ENCODE measurements at regions not wholly inside any gene's neighbourhood (a gene's known extent, or its start where the extent isn't known, plus 50 kb on each side); places are given as distances from the start of the nearest gene placed in this dataset.

GRCh38 chr11:80096736-80097135 is 655.9 kb upstream of the TENM4 start:
- DNase-seq = no peak
- no peak overlapping the region for H3K4me3 ChIP-seq
- no peaks in the 10 kb centered on the region for H3K36me3 ChIP-seq
- no peaks in the 10 kb centered on the region for H3K9me3 ChIP-seq
- H3K27ac ChIP-seq = no peak overlapping the region
- TF ChIP-seq CTCF (IDR thresholded peaks at IDR 0.05) = no peak
- no peak for TF ChIP-seq POLR2A (IDR thresholded peaks at IDR 0.05)
- no peaks in the 10 kb centered on the region for H3K4me1 ChIP-seq
- no peaks in the 10 kb centered on the region for H3K27me3 ChIP-seq

GRCh38 chr11:80086496-80087055 is 645.7 kb upstream of the TENM4 start:
- Histone ChIP-seq H3K9me3 (no peaks in the 10 kb centered on the region), H3K4me3 (no peak overlapping the region), H3K27ac (no peak overlapping the region), H3K27me3 (no peaks in the 10 kb centered on the region), H3K36me3 (no peaks in the 10 kb centered on the region), H3K4me1 (no peaks in the 10 kb centered on the region)
- DNase-seq = no peak
- TF ChIP-seq CTCF (IDR thresholded peaks at IDR 0.05) = no peak

GRCh38 chr11:80085563-80085962 is 644.7 kb upstream of the TENM4 start:
- no peak for TF ChIP-seq CTCF (IDR thresholded peaks at IDR 0.05)
- TF ChIP-seq POLR2A (IDR thresholded peaks at IDR 0.05) = no peak
- H3K36me3 ChIP-seq = no peaks in the 10 kb centered on the region
- H3K27me3 ChIP-seq = no peaks in the 10 kb centered on the region
- no peak for DNase-seq
- H3K9me3 ChIP-seq = no peaks in the 10 kb centered on the region
- H3K27ac ChIP-seq = no peak overlapping the region
- H3K4me1 ChIP-seq = no peaks in the 10 kb centered on the region
- no peak overlapping the region for H3K4me3 ChIP-seq

GRCh38 chr11:80084608-80085007 is 643.8 kb upstream of the TENM4 start:
- TF ChIP-seq POLR2A (IDR thresholded peaks at IDR 0.05) (no peak), CTCF (IDR thresholded peaks at IDR 0.05) (no peak)
- H3K27ac ChIP-seq = no peak overlapping the region
- DNase-seq = no peak
- no peaks in the 10 kb centered on the region for H3K27me3 ChIP-seq
- H3K36me3 ChIP-seq = no peaks in the 10 kb centered on the region
- H3K4me3 ChIP-seq = no peak overlapping the region
- H3K4me1 ChIP-seq = no peaks in the 10 kb centered on the region
- H3K9me3 ChIP-seq = no peaks in the 10 kb centered on the region

- Histone ChIP-seq H3K9me3 (no peaks in the 10 kb centered on the region), H3K27ac (no peak overlapping the region), H3K4me3 (no peak overlapping the region), H3K36me3 (no peaks in the 10 kb centered on the region), H3K4me1 (no peaks in the 10 kb centered on the region), H3K27me3 (no peaks in the 10 kb centered on the region)
- no peak for DNase-seq
- TF ChIP-seq POLR2A (IDR thresholded peaks at IDR 0.05) = no peak
Measured at GRCh38 chr11:80083531-80083951, 642.7 kb upstream of the TENM4 start.

- Histone ChIP-seq H3K4me3 (no peak overlapping the region), H3K9me3 (no peaks in the 10 kb centered on the region), H3K27ac (no peak overlapping the region), H3K4me1 (no peaks in the 10 kb centered on the region), H3K36me3 (no peaks in the 10 kb centered on the region), H3K27me3 (no peaks in the 10 kb centered on the region)
- TF ChIP-seq POLR2A (IDR thresholded peaks at IDR 0.05) (no peak), CTCF (IDR thresholded peaks at IDR 0.05) (no peak)
- no peak for DNase-seq
Measured at GRCh38 chr11:80082406-80082805, 641.6 kb upstream of the TENM4 start.

Data from Peyer's patch (tissue), 4 donors.